HT1080 (cell line): ENCODE measurements at regions not wholly inside any gene's neighbourhood (a gene's known extent, or its start where the extent isn't known, plus 50 kb on each side); places are given as distances from the start of the nearest gene placed in this dataset.
A peak's percentile ranks its signal among the peaks of the same experiment; 100 is the strongest.

Source experiments
- DNase-seq: peaks from one replicate; pipeline ENCODE4 v3.0.0-alpha.2; 2015; ENCODE audit warnings: low read depth

- no peak for DNase-seq
These were observed 222.6 kb downstream of the TEX36 start for GRCh38 chr10:125460326-125460725.

GRCh38 chr10:125457406-125457805, 225.6 kb downstream of the TEX36 start:
- no peak for DNase-seq

GRCh38 chr10:125455855-125456254, 227.1 kb downstream of the TEX36 start:
- DNase-seq, result no peak

- no peak for DNase-seq
These were observed 227.5 kb downstream of the TEX36 start for GRCh38 chr10:125455431-125455830.

GRCh38 chr10:125451319-125451718, 231.6 kb downstream of the TEX36 start:
- no peak for DNase-seq

- no peak for DNase-seq
These were observed 232.7 kb downstream of the TEX36 start for GRCh38 chr10:125450218-125450617.

- DNase-seq, result no peak
These were observed 233.4 kb downstream of the TEX36 start for GRCh38 chr10:125449571-125449970.

- peak; percentile 39 for DNase-seq
These were observed 234.4 kb downstream of the TEX36 start for GRCh38 chr10:125448596-125448995.

- DNase-seq, result no peak
These were observed 238.2 kb downstream of the TEX36 start for GRCh38 chr10:125444790-125445189.

GRCh38 chr10:125442856-125443540, 240.0 kb downstream of the TEX36 start:
- DNase-seq, result no peak

- peak; percentile 22 for DNase-seq
These were observed 241.8 kb downstream of the TEX36 start for GRCh38 chr10:125441151-125441550.

GRCh38 chr10:125431149-125431548, 251.8 kb downstream of the TEX36 start:
- no peak for DNase-seq

- no peak for DNase-seq
These were observed 254.9 kb downstream of the TEX36 start for GRCh38 chr10:125428054-125428453.

GRCh38 chr10:125424191-125424847, 258.6 kb downstream of the TEX36 start:
- DNase-seq, result no peak

- DNase-seq, result no peak
These were observed 259.4 kb downstream of the TEX36 start for GRCh38 chr10:125423569-125423968.

GRCh38 chr10:125419831-125420230, 259.5 kb upstream of the CTBP2 start:
- no peak for DNase-seq

GRCh38 chr10:125419146-125419545, 258.8 kb upstream of the CTBP2 start:
- DNase-seq, result no peak

GRCh38 chr10:125417605-125418004, 257.2 kb upstream of the CTBP2 start:
- DNase-seq, result no peak

- no peak for DNase-seq
These were observed 255.6 kb upstream of the CTBP2 start for GRCh38 chr10:125415964-125416363.

GRCh38 chr10:125415006-125415633, 254.8 kb upstream of the CTBP2 start:
- no peak for DNase-seq

GRCh38 chr10:125411724-125412123, 251.4 kb upstream of the CTBP2 start:
- peak; percentile 94 for DNase-seq

GRCh38 chr10:125409756-125410155, 249.4 kb upstream of the CTBP2 start:
- no peak for DNase-seq

GRCh38 chr10:125407557-125407956, 247.2 kb upstream of the CTBP2 start:
- DNase-seq, result no peak
